NCI-H187 treated with DMSO at 0.1 percent for 48 hours (cell line): ENCODE measurements at regions not wholly inside any gene's neighbourhood (a gene's known extent, or its start where the extent isn't known, plus 50 kb on each side); places are given as distances from the start of the nearest gene placed in this dataset.

ENCODE experiments used
- DNase-seq: peaks from one replicate; lab custom pipeline; 2025; lab: John Stamatoyannopoulos, UW

DNA sequence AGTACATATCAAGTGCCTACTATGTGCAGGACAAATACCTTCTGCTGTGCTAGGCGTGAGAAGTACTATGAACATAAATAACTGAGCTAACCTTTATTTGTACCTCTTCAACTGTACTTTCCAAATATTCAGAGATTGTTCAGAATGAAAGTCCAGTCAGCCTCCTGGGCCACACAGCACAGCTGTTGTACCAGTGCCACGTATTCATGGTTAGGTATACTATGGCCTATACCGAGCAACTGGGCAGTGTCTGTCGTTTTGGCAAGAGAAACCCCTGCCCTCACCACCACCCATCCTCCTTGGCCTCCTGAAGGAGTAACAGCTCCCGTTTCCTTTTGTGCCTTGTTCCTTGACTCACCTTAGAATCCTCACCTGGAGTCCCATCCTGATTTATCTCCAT, 53.0 kb downstream of the RASSF10 start:
- DNase-seq: no peak

DNA sequence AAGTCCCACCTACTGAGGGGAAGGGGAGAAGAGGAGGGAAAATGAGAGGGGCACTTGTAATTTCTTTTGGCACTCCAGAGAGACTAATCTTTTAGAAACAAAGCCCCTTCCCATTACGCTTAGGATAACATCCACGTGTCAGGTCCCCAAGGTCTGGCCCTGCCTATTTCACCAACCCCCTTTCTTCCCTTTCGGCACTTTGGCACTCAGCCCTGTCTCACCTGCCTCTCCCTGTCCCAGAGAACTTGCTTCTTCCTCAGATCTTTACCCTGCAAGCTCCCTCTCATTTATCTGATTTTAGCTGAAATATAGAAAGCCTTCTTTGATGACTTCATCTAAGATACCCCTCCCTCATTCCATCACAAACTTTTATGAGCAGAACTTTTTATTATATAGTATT, 55.5 kb downstream of the RASSF10 start:
- DNase-seq: no peak

DNA sequence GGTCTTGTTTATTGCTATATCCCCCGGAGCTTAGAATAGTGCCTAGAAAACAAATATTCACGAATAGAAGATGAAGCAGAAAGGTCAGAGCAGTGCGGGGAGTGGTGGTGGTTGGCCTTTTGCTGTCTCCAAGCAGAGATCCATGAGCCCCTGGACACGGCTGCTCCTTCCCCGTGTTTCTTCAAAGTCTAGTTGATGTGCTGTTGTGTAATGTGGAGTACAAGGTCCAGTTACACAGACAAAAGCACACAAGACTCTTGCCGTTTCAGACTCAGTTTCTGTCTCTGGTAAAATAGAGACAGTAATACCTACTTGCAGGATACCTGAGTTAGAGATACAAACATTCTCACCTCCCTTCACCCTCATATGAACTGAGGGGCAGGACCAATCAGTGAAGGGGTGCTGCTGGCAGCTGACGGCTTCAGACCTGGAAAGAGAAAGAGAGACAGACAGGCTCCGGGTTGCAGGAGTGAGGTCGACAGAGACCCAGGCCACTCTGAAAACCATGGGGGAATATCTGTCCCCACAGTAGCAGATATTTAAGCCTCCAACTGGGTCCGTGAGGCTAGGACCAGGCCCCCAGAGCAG, 56.2 kb downstream of the RASSF10 start:
- no peak for DNase-seq

DNA sequence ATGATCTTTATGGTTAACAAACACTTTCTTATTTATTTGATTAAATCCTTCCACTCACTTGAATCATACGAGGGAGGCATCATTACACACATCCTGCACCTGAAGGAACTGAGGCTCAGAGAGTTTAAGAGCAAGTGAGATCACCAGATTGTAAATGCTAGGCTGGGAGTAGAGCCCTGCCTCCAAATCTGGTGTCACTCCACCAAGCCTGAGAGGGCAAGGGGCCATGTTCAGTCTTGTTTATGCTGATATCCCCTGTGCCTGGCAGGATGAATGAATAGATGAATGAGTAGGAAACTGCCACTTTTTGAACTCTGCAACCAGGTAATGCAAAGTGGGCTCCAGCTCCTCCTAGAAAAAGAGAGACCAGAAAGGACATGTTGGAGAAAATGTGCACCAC, 59.1 kb downstream of the RASSF10 start:
- no peak for DNase-seq

DNA sequence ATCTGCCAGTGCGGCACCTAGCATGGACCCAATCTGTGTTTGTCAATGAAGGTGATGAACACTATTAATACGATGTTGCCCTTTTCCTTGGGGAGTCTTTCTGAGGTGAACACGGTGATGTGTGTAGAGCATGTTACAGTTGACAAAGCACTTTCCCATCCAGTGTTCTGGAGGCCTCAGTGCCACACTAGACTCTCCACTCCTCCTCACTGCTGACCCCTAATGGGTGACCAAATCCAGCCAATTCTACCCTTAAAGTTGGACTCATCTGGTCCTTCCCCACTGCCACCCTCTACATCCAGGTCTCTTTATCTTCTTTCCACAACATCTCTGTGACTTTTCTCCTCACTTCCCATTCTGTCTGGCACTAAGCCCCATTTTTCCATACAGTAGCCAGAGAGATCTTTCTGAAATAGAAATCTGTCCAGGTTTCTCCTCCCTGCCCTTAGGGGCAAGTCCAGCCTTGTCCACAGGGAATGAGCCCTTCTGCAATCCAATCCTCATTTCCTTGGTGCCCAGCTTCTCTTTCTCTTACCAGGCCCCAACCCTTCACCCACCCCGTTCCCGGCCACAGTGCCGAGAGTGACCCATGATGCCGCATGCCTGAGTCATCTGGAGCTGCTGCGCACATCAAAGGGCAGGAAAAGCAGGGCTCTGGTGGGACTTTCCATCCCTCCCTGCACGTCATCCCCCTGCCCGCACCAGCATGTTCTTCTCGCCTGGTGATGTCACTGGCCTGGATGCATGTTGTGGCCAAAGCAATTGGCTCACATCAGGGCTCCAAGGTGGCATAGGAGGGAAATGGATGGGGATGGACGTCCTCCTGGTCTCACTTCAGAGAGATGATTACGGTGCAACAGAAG, 64.2 kb downstream of the RASSF10 start:
- no peak for DNase-seq

DNA sequence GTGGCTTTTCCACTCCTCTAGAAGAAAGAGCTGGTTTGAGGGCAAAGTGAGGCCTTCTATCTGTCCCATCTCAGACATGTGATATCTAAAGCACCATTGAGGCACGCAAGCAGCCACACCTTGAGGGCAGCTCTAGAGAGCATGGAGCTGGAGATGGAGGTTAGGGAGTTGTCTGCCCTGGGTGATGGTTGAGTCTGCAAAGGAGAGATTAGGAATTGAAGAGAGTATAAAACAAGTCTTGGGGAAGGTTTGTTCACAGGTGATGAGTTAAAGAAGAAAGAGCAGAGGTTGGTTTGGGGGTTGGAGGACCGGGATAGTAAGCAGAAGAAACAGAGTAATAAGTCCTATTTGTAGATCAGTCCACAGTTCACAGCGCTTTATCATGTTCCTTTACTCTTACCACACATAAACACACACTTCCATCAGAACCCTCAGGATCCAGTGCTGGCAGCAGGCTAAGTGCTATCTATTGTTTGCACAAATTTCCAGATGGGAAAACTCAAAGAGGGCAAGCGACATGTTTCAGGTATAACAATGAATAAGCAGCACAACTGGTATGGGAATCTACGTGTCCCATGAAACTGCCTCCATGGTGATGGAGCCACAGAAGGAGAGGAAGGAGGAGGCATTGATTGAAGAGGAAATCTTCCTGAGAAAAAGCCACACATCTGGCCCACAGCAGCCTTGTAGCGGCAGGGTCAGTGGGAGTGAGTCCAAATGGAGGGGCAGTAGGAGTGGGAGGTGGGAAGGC, 65.8 kb downstream of the RASSF10 start:
- no peak for DNase-seq

DNA sequence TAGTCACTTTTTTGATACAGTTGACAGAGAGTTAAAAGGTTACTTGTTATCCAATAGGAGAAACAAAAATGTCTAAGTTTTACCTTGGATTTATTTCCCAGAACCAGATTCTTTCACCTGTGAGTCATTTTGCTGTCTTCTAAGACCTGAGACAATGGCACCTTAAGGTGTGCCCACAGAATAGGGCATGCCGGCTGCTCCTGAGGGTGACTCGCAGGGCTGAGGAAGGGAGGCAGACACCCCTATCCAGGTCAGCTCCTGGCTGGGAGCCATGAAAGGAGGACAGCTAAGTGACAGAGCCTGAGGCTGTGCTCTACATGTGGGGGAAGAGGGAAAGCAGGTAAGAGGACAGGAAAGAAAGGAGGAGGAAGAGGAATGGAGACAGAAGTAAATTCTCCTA, 67.8 kb downstream of the RASSF10 start:
- no peak for DNase-seq

DNA sequence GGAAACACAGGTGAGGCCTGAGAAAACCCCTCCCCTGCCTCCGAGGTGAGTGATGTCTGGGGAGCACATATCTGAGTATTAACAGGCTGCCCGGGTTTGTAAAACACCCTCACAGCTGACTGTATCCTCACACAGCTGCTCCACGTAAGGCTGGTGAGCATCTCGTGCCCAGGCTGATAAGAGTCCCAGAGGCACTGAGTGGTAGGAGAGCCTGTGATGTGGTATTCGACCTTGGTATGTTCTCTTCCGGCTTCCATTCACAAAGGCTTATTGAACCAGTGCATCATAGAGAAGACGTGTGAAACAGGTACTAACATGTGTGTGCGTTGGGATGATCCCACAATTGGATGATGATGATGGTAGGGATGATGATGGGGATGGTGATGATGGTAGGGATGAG, 71.7 kb downstream of the RASSF10 start:
- DNase-seq: no peak

DNA sequence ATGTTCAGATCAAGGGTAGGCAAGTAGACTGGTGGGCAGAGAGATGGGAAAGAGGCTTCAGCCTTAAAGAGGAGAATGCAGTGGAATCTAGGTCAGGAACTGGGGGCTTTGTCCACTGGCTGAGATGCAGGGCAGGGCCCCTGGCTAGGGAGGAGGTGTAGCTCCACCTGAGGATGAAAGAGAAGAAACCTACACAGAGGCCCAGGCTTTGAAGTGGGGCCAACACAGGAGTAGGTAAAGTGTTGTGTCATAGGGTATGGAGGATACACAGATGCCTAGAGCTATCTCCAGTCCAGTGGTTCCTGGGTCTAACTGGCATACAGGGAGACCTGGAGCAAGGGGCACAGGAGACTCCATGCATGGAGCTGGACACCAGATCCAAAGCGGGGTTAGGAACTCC, 73.5 kb downstream of the RASSF10 start:
- no peak for DNase-seq

DNA sequence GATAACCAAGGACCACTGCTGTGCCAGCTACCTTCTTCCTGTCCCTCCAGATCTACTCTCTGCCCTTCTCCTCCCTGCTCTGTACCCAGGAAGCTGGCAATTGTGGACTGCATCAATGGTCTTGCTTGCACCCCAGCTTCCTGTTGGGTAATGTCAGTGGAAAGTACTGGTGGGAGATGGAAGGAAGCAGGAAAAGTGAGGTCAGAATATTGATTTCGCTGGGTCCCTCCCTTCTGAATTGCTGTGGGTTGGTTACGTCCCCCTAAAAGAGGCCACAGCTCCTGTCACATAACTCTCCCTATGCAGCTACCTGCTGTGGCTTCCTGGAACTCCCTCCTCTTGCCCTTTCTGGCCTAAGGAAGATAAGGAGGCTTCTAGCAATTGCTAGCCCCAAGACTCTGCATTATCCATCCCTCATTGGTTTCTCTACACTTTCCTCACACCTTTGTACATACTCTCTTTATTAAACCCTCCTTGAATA, 81.2 kb downstream of the RASSF10 start:
- no peak for DNase-seq

DNA sequence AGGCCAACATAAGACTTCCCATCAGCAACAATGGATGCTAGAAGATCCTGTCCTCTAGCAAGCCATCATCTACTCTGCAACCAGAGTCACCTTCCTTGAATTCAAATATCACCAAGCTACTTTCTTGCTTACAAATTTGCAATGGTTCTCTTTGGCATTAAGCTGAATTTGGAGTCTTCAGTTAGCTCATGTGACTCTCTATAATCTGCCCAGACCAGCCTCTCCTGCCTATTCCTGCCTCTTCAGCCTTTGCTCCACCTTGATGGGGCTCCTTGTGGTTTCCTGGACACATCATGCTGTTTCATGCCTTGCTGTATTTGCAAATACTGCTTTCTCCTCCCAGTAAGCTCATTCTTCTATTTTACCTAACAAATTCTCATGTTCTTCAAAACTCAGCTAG, 82.3 kb downstream of the RASSF10 start:
- DNase-seq: no peak

DNA sequence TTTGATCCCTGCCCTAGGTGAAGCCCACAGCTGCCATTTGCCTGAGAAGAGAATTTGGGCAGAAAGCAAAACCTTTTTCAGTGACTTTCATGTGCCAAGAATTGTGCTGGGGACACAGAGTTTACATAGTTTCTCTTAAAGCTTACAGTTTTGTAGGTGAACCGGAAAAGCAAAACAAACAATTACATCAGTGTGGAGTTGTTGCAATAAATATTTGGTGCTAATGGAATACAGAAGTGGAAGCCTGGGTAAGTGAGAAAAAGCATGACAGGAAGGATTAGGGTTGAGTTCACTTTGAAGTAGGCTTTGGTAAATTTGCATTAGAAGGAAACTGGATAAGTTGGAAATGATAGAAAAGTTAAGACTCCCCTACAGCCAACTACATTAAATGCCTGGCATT, 82.7 kb downstream of the RASSF10 start:
- DNase-seq: no peak

DNA sequence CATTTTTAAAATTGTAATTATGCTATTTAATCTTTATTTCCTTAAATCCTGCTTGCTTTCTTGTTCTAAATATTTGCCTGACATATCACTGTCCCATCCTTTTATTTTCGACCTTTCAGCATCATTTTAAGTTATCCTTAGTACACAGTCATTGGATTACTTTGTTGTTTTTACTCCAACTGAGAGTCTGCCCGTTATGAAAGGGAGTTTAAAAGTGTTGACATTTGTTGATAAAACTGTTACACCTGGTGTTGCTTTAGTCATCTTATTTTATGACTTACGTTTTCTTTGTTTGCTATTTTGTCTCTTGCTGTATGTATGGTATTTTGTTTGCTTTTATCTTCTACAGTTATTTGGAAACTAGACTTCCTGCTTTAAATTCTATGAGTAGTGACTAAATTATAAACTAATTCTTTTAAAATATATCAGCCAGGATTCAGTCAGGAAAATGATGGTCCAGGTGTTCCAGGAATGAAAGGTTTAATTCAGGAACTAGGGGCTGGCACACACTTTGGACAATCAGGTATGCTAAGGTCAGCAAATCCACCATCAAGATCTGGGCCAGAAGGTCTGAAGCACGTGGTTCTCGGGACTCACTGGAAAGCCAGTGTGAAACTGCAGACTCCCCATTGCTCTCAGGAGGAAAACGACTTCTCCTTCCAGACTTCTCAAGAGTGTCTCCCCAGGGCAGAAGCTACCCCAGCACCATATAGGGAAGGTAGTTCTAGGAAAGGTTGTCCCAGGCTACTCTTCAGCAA, 86.0 kb downstream of the RASSF10 start:
- DNase-seq: no peak

DNA sequence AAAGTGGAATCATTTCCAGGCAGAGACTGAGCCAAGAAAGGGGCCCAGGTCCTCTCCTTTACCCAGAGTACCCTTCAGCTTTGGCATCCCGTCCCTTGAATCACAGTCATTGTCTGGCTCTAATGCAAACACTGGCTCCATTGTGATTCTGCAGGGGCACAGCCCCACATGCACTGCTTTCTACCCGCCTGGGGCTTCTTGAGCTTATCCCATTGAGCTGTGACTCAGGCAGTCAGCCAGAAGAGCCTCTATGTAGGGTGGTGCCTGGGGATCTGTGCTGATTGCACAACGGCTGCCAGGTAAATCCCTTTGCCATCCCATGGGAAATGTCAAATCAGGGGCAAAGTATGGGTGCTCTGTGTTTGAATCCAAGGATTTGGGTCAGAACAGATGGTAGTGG, 88.9 kb downstream of the RASSF10 start:
- no peak for DNase-seq

DNA sequence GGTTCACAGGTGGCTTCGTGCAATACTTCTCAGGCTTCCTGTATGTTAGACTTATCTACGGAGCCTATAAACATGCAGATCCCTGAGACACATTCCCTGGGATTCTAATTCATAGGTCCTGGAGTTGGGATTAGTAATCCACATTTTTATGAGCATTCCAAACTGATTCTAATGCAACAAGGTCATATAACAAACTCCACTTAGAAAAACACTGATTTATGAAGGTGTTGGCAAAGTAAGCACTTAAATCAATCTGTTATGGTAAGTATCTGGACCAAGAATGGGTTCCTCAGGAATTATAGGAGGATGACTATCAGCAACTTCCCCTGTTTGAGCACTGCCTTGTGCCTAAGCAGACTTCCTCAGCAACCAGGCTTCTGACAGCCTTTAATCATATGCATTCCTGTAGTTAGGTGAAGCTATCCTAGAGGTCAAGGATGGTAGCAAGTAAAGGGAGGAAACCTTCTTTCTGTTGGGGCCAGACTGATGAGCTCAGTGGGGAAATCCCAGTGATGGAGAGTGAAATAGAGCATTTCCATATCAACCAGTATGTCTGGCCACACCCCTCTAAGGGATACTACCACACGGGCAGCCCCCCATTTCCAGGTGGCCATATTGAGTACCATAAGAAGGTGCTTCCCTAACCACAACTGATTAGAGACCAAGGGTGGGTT, 89.6 kb downstream of the RASSF10 start:
- DNase-seq: no peak

DNA sequence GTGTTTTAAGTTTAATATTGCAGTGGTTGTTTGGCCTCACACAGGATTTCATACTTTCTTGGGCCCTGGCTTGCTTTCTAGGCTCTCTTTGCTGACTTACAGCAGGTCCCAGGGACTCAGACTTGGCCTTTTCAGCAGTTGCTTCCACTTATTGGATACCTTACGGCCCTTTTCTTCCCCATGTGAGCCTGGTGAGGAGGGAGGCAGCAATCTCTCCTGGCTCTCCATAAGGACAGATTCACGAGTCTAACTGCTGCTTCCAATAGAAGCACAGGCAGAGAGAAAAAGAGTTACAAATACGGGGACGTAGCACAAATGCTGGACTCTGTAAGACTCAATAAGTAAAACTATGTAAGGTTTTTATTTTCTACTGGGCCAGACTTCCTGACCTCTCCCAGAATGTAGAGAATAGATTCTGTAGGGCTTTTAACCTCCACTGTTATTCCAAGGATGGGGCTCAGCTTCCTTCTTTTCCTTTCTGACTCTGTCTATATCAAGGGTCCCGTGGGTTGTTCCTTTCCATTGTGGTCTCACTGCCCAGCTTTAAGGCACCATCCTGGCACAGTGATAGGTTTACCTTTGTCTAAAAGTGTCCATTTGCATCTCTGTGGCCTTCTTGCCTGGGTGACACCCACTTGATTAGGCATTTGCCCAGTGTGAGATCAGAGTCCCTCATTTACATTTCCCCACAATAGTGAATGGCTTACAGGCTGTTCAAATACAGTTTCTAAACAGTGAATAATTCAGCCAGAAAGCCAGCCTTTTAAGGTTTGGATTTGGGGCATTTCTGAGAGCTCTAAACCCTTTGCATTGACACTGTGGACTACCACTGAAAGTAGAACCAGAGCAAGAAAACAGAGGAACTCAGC, 92.8 kb downstream of the RASSF10 start:
- no peak for DNase-seq

DNA sequence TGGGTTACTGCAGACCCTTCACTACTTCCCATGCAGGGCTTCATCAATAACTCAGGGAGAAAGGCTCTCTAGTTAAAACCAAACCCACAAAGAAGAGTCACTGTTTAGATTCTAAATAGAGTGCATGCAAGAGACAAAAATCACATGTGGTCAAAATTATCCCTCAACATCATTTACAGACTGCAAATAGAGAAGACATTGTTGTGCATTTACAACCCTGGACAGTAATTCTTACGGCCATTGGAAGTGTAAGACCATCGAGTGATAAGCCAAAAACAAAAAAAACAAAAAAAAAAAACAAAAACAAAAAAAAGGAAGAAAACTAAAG, 93.4 kb downstream of the RASSF10 start:
- DNase-seq: no peak

DNA sequence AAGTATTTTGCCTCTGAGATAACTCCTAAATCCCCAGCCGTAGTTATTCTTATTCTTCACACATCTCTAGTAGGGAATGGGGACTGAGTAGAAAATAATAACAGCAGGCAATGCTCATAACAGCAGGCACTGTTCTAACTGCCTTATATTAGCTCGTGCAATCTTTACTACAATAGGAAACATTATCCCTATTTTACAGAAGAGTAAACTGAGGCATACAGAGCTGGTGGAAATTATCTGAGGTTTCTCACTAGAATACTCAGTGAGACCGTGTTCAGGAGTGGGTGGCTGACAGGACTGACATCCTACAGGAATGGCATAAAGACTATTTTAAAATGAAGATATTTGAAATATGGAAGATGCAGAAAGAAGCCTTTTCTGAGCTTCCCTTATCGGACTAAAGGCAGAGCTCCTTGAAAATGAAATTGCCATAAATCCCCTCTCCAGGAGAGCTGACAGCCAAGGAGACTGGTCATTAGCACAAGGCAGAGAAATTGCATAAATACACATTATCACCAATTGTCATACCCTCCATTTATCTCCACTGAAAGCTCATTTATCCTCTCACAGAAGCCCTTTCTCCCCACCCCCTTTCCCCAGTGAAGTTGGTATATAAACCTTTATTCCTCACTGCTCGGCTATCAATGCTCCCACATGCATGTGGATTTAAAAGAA, 93.9 kb downstream of the RASSF10 start:
- no peak for DNase-seq

DNA sequence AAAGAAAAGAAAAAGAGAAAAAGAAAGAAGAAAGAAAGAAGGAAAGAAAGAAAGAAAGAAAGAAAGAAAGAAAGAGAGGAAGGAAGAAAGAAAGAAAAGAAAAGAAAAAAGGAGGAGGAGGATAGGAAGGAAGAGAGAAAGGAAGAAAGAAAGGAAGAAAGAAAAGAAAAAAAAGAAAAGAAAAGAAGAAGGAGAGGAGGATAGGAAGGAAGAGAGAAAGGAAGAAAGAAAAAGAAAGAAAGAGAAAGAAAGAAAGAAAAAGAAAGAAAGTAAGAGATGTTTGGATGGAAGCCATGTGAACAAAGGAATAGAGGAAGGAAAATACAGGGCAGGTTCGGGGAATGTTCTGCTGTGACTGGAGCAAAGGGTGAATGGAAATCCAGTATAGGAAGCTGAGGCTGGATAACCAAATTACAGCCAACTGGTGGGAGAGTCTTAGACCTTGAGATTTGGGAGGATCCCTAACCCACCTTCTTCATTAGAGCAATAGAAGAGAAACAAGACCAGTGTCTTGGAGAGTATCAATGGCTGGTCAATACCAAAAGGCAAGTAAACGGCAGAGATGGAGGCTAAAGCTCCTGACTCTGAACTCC, 94.9 kb downstream of the RASSF10 start:
- DNase-seq: no peak
